ENCODE measurements at regions not wholly inside any gene's neighbourhood (a gene's known extent, or its start where the extent isn't known, plus 50 kb on each side); places are given as distances from the start of the nearest gene placed in this dataset.

GRCh38 chr2:39492095-39492590 is 55.1 kb upstream of the MAP4K3 start (continued):
- TF ChIP-seq IRF2 (CRISPR knock-in tag; IDR thresholded peaks at IDR 0.05) (0 out of 2 replicates have a peak, but pooled peaks have one; percentile 62), ATF7 (IDR thresholded peaks at IDR 0.05) (no peak), ATF7 (CRISPR knock-in tag; IDR thresholded peaks at IDR 0.05) (no peak), ZSCAN25 (CRISPR knock-in tag; IDR thresholded peaks at IDR 0.05) (no peak), TRIM24 (CRISPR knock-in tag; IDR thresholded peaks at IDR 0.05) (no peak), SKI (IDR thresholded peaks at IDR 0.05; ENCODE audit: partially characterized antibody) (no peak), HNRNPUL1 (IDR thresholded peaks at IDR 0.05; ENCODE audit: low read depth, low read length) (no peak), YEATS4 (CRISPR knock-in tag; IDR thresholded peaks at IDR 0.05; ENCODE audit: borderline replicate concordance) (peak; percentile 21; the same call in 1 of the 2 replicates), CBX1 (IDR thresholded peaks at IDR 0.05; ENCODE audit: low read depth) (no peak), RARG (CRISPR knock-in tag; IDR thresholded peaks at IDR 0.05; ENCODE audit: low read depth) (no peak), IKZF5 (CRISPR knock-in tag; IDR thresholded peaks at IDR 0.05) (peak; percentile 54; the same call in 1 of the 2 replicates), BCL3 (CRISPR knock-in tag; IDR thresholded peaks at IDR 0.05) (no peak), DNMT1 (CRISPR knock-in tag; IDR thresholded peaks at IDR 0.05) (no peak), PCBP2 (optimal IDR thresholded peaks at IDR 0.05; ENCODE audit: low read depth, low read length, poor library complexity, severe bottlenecking) (no peak), HDAC1 (CRISPR knock-in tag; IDR thresholded peaks at IDR 0.05) (no peak), FOXM1 (CRISPR knock-in tag; IDR thresholded peaks at IDR 0.05) (no peak), GABPA (IDR thresholded peaks at IDR 0.05; ENCODE audit: low read depth, low read length) (no peak), GABPA (CRISPR knock-in tag; IDR thresholded peaks at IDR 0.05; ENCODE audit: low read depth) (no peak), PRDM4 (CRISPR knock-in tag; IDR thresholded peaks at IDR 0.05; ENCODE audit: borderline replicate concordance) (no peak), ZNF460 (CRISPR knock-in tag; IDR thresholded peaks at IDR 0.05; ENCODE audit: borderline replicate concordance) (no peak), CEBPZ (IDR thresholded peaks at IDR 0.05; ENCODE audit: low read length) (no peak), ZNF580 (CRISPR knock-in tag; IDR thresholded peaks at IDR 0.05; ENCODE audit: borderline replicate concordance, low read depth) (no peak)
